Mesendoderm (in vitro differentiated cells): ENCODE measurements at regions not wholly inside any gene's neighbourhood (a gene's known extent, or its start where the extent isn't known, plus 50 kb on each side); places are given as distances from the start of the nearest gene placed in this dataset.

Experiments used
- DNase-seq: peaks from one replicate; pipeline ENCODE4 v3.0.0; 2013
- H2AK5ac ChIP-seq: 2 replicates; pipeline ENCODE4 v1.6.1; 2013; ENCODE audit warnings: low read length, inconsistent platforms
- H2BK120ac ChIP-seq: 2 replicates; pipeline ENCODE4 v1.6.1; 2013; ENCODE audit warnings: low read depth, mild to moderate bottlenecking, low read length, moderate library complexity, mixed read lengths
- H2BK15ac ChIP-seq: replicated peaks from 2 replicates; pipeline ENCODE4 v1.6.1; 2013; ENCODE audit warnings: low read depth, mild to moderate bottlenecking, moderate library complexity
- H2BK5ac ChIP-seq: 2 replicates; pipeline ENCODE4 v1.6.1; 2013; ENCODE audit warnings: low read length, inconsistent platforms
- H3K18ac ChIP-seq: 2 replicates; pipeline ENCODE4 v1.6.1; 2013; ENCODE audit warnings: mild to moderate bottlenecking, low read length, mixed read lengths
- H3K23ac ChIP-seq: one replicate; pipeline ENCODE4 v1.6.1; 2013; ENCODE audit warnings: low read length
- H3K27ac ChIP-seq: 2 replicates; pipeline ENCODE4 v1.5.1; 2013; ENCODE audit warnings: low read depth, mild to moderate bottlenecking, inconsistent platforms, low read length, moderate library complexity
- H3K27me3 ChIP-seq: 2 replicates; pipeline ENCODE4 v1.6.1; 2013; ENCODE audit warnings: low read length, control low read depth, mild to moderate bottlenecking, inconsistent platforms; ENCODE audit not compliant: insufficient read depth, poor library complexity
- H3K36me3 ChIP-seq: 2 replicates; pipeline ENCODE4 v1.6.1; 2013; ENCODE audit warnings: low read length, inconsistent platforms; ENCODE audit not compliant: control insufficient read depth, insufficient read depth
- H3K4ac ChIP-seq: one replicate; pipeline ENCODE4 v1.6.1; 2013; ENCODE audit warnings: low read depth, mild to moderate bottlenecking, low read length, moderate library complexity
- H3K4me1 ChIP-seq: 2 replicates; pipeline ENCODE4 v1.6.1; 2013; ENCODE audit warnings: low read depth, low read length, inconsistent platforms; ENCODE audit not compliant: control insufficient read depth
- H3K4me2 ChIP-seq: 2 replicates; pipeline ENCODE4 v1.6.1; 2013; ENCODE audit warnings: low read length
- H3K4me3 ChIP-seq: 2 replicates; pipeline ENCODE4 v1.5.1; 2013; ENCODE audit warnings: mild to moderate bottlenecking, low read length
- H3K56ac ChIP-seq: one replicate; pipeline ENCODE4 v1.6.1; 2013; ENCODE audit warnings: low read length
- H3K79me1 ChIP-seq: 2 replicates; pipeline ENCODE4 v1.6.1; 2013; ENCODE audit warnings: low read length, inconsistent platforms
- H3K79me2 ChIP-seq: 2 replicates; pipeline ENCODE4 v1.6.1; 2013; ENCODE audit warnings: mild to moderate bottlenecking, low read length; ENCODE audit not compliant: control insufficient read depth, insufficient read depth
- H3K9ac ChIP-seq: 2 replicates; pipeline ENCODE4 v1.6.1; 2013; ENCODE audit warnings: low read length, inconsistent platforms
- H4K5ac ChIP-seq: one replicate; pipeline ENCODE4 v1.6.1; 2013; ENCODE audit warnings: low read length
- H4K8ac ChIP-seq: one replicate; pipeline ENCODE4 v1.6.1; 2013; ENCODE audit warnings: low read depth, mild to moderate bottlenecking, control low read depth, low read length, moderate library complexity
- WGBS: extraction: QIAGEN DNeasy Blood & Tissue Kit; methylation state at CpG from one replicate; pipeline ENCODE4 v1.1.7; 2013; ENCODE audit warnings: low lambda C conversion rate, missing lambda C conversion rate; ENCODE audit not compliant: insufficient coverage; ENCODE audit errors: extremely low coverage; 5-methylcytosine and 5-hydroxymethylcytosine counted together

- H2BK15ac ChIP-seq, result no peak overlapping the region
- H3K9ac ChIP-seq, result no peak overlapping the region
- no peak overlapping the region for H4K5ac ChIP-seq
- H3K4me3 ChIP-seq, result no peak overlapping the region
- no peaks in the 10 kb centered on the region for H3K27me3 ChIP-seq
- H3K27ac ChIP-seq, result no peak overlapping the region
- H3K79me2 ChIP-seq, result no peaks in the 10 kb centered on the region
- H4K8ac ChIP-seq, result no peak overlapping the region
- no peak overlapping the region for H3K23ac ChIP-seq
- no peak overlapping the region for H2AK5ac ChIP-seq
- no peaks in the 10 kb centered on the region for H3K79me1 ChIP-seq
- H3K18ac ChIP-seq, result no peak overlapping the region
- H3K4me1 ChIP-seq, result no peaks in the 10 kb centered on the region
- H3K56ac ChIP-seq, result no peak overlapping the region
- no peak overlapping the region for H3K4me2 ChIP-seq
- DNase-seq, result peak; percentile 41
- no CpG with 5 or more reads among the region's 4 CpGs for WGBS
- H2BK5ac ChIP-seq, result no peak overlapping the region
- no peak overlapping the region for H2BK120ac ChIP-seq
- no peak overlapping the region for H3K4ac ChIP-seq
- H3K36me3 ChIP-seq, result no peaks in the 10 kb centered on the region
These were observed 580.1 kb upstream of the SALL1 start for GRCh38 chr16:51731160-51731559.

GRCh38 chr16:51723036-51723724 lies 572.1 kb upstream of the SALL1 start:
- DNase-seq, result peak; percentile 46
- Histone ChIP-seq H2BK15ac (no peak overlapping the region), H3K27ac (no peak overlapping the region), H3K79me1 (no peaks in the 10 kb centered on the region), H4K8ac (no peak overlapping the region), H4K5ac (no peak overlapping the region), H3K4me3 (no peak overlapping the region), H2AK5ac (no peak overlapping the region), H3K4me2 (no peak overlapping the region), H3K9ac (no peak overlapping the region), H2BK5ac (no peak overlapping the region), H3K18ac (no peak overlapping the region), H3K56ac (no peak overlapping the region), H3K36me3 (no peaks in the 10 kb centered on the region), H3K4me1 (no peaks in the 10 kb centered on the region), H3K4ac (no peak overlapping the region), H3K79me2 (no peaks in the 10 kb centered on the region), H3K23ac (no peak overlapping the region), H3K27me3 (no peaks in the 10 kb centered on the region), H2BK120ac (no peak overlapping the region)
- no CpG with 5 or more reads among the region's 8 CpGs for WGBS

- H3K23ac ChIP-seq, result no peak overlapping the region
- H3K79me1 ChIP-seq, result no peaks in the 10 kb centered on the region
- no peaks in the 10 kb centered on the region for H3K4me1 ChIP-seq
- no peak overlapping the region for H2AK5ac ChIP-seq
- no peaks in the 10 kb centered on the region for H3K27me3 ChIP-seq
- no peaks in the 10 kb centered on the region for H3K79me2 ChIP-seq
- no peak for DNase-seq
- H4K5ac ChIP-seq, result no peak overlapping the region
- H2BK15ac ChIP-seq, result no peak overlapping the region
- no peak overlapping the region for H3K9ac ChIP-seq
- no peak overlapping the region for H2BK120ac ChIP-seq
- H3K56ac ChIP-seq, result no peak overlapping the region
- no peak overlapping the region for H3K4ac ChIP-seq
- no peak overlapping the region for H2BK5ac ChIP-seq
- no peak overlapping the region for H3K18ac ChIP-seq
- no peak overlapping the region for H3K4me2 ChIP-seq
- no peaks in the 10 kb centered on the region for H3K36me3 ChIP-seq
- H4K8ac ChIP-seq, result no peak overlapping the region
- H3K27ac ChIP-seq, result no peak overlapping the region
- H3K4me3 ChIP-seq, result no peak overlapping the region
These were observed 571.4 kb upstream of the SALL1 start for GRCh38 chr16:51722467-51722866.

- no CpG with 5 or more reads among the region's 3 CpGs for WGBS
- H3K4ac ChIP-seq, result no peak overlapping the region
These were observed 568.3 kb upstream of the SALL1 start for GRCh38 chr16:51719376-51719775.

GRCh38 chr16:51716195-51716594 lies 565.1 kb upstream of the SALL1 start:
- Histone ChIP-seq H3K18ac (no peak overlapping the region), H4K8ac (no peak overlapping the region), H3K9ac (no peak overlapping the region), H4K5ac (no peak overlapping the region), H3K23ac (no peak overlapping the region), H2BK15ac (no peak overlapping the region), H2AK5ac (no peak overlapping the region), H3K4me3 (no peak overlapping the region), H2BK120ac (no peak overlapping the region), H3K4me2 (no peak overlapping the region), H3K4ac (no peak overlapping the region), H2BK5ac (no peak overlapping the region), H3K56ac (no peak overlapping the region), H3K27ac (no peak overlapping the region), H3K79me1 (no peaks in the 10 kb centered on the region), H3K27me3 (no peaks in the 10 kb centered on the region), H3K79me2 (no peaks in the 10 kb centered on the region), H3K4me1 (no peaks in the 10 kb centered on the region), H3K36me3 (no peaks in the 10 kb centered on the region)
- no CpG with 5 or more reads among the region's 1 CpG for WGBS
- no peak for DNase-seq

More at GRCh38 chr16:51719376-51719775, 568.3 kb upstream of the SALL1 start:
- Histone ChIP-seq H4K5ac (no peak overlapping the region), H4K8ac (no peak overlapping the region), H3K23ac (no peak overlapping the region), H3K18ac (no peak overlapping the region), H2BK120ac (no peak overlapping the region), H2BK15ac (no peak overlapping the region), H3K27me3 (no peaks in the 10 kb centered on the region), H3K4me3 (no peak overlapping the region), H2BK5ac (no peak overlapping the region), H3K36me3 (no peaks in the 10 kb centered on the region), H3K4me1 (no peaks in the 10 kb centered on the region), H3K79me1 (no peaks in the 10 kb centered on the region), H3K79me2 (no peaks in the 10 kb centered on the region), H3K4me2 (no peak overlapping the region), H2AK5ac (no peak overlapping the region), H3K27ac (no peak overlapping the region), H3K9ac (no peak overlapping the region), H3K56ac (no peak overlapping the region)
- DNase-seq, result no peak

- no peak overlapping the region for H3K4me3 ChIP-seq
- H2BK15ac ChIP-seq, result no peak overlapping the region
- no peak overlapping the region for H4K5ac ChIP-seq
- no peak overlapping the region for H3K18ac ChIP-seq
- no peaks in the 10 kb centered on the region for H3K27me3 ChIP-seq
- H3K9ac ChIP-seq, result no peak overlapping the region
- H3K79me2 ChIP-seq, result no peaks in the 10 kb centered on the region
- WGBS, result 100% methylated on average over 1 of the region's 2 CpGs
- H2BK5ac ChIP-seq, result no peak overlapping the region
- no peak overlapping the region for H4K8ac ChIP-seq
- H3K23ac ChIP-seq, result no peak overlapping the region
- no peak overlapping the region for H3K4ac ChIP-seq
- H3K36me3 ChIP-seq, result no peaks in the 10 kb centered on the region
- H3K4me2 ChIP-seq, result no peak overlapping the region
- no peaks in the 10 kb centered on the region for H3K79me1 ChIP-seq
- no peak overlapping the region for H3K27ac ChIP-seq
- H3K56ac ChIP-seq, result no peak overlapping the region
- DNase-seq, result no peak
- H2AK5ac ChIP-seq, result no peak overlapping the region
- no peak overlapping the region for H2BK120ac ChIP-seq
- H3K4me1 ChIP-seq, result no peaks in the 10 kb centered on the region
These were observed 562.4 kb upstream of the SALL1 start for GRCh38 chr16:51713502-51713901.
